ENCODE measurements at regions not wholly inside any gene's neighbourhood (a gene's known extent, or its start where the extent isn't known, plus 50 kb on each side); places are given as distances from the start of the nearest gene placed in this dataset.
"Not testable (repeated sequence)": the region's sequence is repeated elsewhere in the genome, so short reads cannot be mapped to it uniquely, and the experiment has no call there.

- DNase-seq (ENCODE audit: low read depth), result no peak
- Histone ChIP-seq H3K36me3 (ENCODE audit: control insufficient read depth, insufficient read depth, low read length, severe bottlenecking) (no peaks in the 10 kb centered on the region), H3K9me3 (ENCODE audit: control insufficient read depth, low read length) (no peaks in the 10 kb centered on the region), H3K4me1 (ENCODE audit: control insufficient read depth, insufficient read depth, low read length) (no peaks in the 10 kb centered on the region), H3K27me3 (replicated peaks; ENCODE audit: control insufficient read depth, insufficient read depth, low read length) (peaks cover 16% of the 10 kb centered on the region), H3K4me3 (ENCODE audit: low read length) (no peak overlapping the region), H3K9ac (ENCODE audit: low read length) (no peak overlapping the region)
Measured at GRCh38 chr11:34730544-34731295, 109.8 kb downstream of the EHF start.

GRCh38 chr11:34728609-34729008 lies 107.7 kb downstream of the EHF start:
- Histone ChIP-seq H3K27me3 (replicated peaks; ENCODE audit: control insufficient read depth, insufficient read depth, low read length) (peaks cover 8% of the 10 kb centered on the region), H3K4me3 (ENCODE audit: low read length) (no peak overlapping the region), H3K9ac (ENCODE audit: low read length) (no peak overlapping the region), H3K36me3 (ENCODE audit: control insufficient read depth, insufficient read depth, low read length, severe bottlenecking) (no peaks in the 10 kb centered on the region), H3K4me1 (ENCODE audit: control insufficient read depth, insufficient read depth, low read length) (no peaks in the 10 kb centered on the region), H3K9me3 (ENCODE audit: control insufficient read depth, low read length) (peaks cover 7% of the 10 kb centered on the region)
- no peak for DNase-seq (ENCODE audit: low read depth)

GRCh38 chr11:34727228-34727737 lies 106.4 kb downstream of the EHF start:
- H3K27me3 ChIP-seq (replicated peaks; ENCODE audit: control insufficient read depth, insufficient read depth, low read length), result peaks cover 4% of the 10 kb centered on the region
- no peaks in the 10 kb centered on the region for H3K36me3 ChIP-seq (ENCODE audit: control insufficient read depth, insufficient read depth, low read length, severe bottlenecking)
- no peak overlapping the region for H3K9ac ChIP-seq (ENCODE audit: low read length)
- H3K9me3 ChIP-seq (ENCODE audit: control insufficient read depth, low read length), result peaks cover 7% of the 10 kb centered on the region
- no peak overlapping the region for H3K4me3 ChIP-seq (ENCODE audit: low read length)
- DNase-seq (ENCODE audit: low read depth), result no peak
- H3K4me1 ChIP-seq (ENCODE audit: control insufficient read depth, insufficient read depth, low read length), result no peaks in the 10 kb centered on the region

GRCh38 chr11:34724973-34725372 lies 104.1 kb downstream of the EHF start:
- no peak for DNase-seq (ENCODE audit: low read depth)
- Histone ChIP-seq H3K4me3 (ENCODE audit: low read length) (no peak overlapping the region), H3K9me3 (ENCODE audit: control insufficient read depth, low read length) (peaks cover 7% of the 10 kb centered on the region), H3K4me1 (ENCODE audit: control insufficient read depth, insufficient read depth, low read length) (peaks cover 3% of the 10 kb centered on the region), H3K36me3 (ENCODE audit: control insufficient read depth, insufficient read depth, low read length, severe bottlenecking) (no peaks in the 10 kb centered on the region), H3K9ac (ENCODE audit: low read length) (no peak overlapping the region), H3K27me3 (replicated peaks; ENCODE audit: control insufficient read depth, insufficient read depth, low read length) (peaks cover 4% of the 10 kb centered on the region)

- no peaks in the 10 kb centered on the region for H3K36me3 ChIP-seq (ENCODE audit: control insufficient read depth, insufficient read depth, low read length, severe bottlenecking)
- DNase-seq (ENCODE audit: low read depth), result peak; percentile 4
- no peak overlapping the region for H3K9ac ChIP-seq (ENCODE audit: low read length)
- H3K4me1 ChIP-seq (ENCODE audit: control insufficient read depth, insufficient read depth, low read length), result peaks cover 3% of the 10 kb centered on the region
- no peak overlapping the region for H3K4me3 ChIP-seq (ENCODE audit: low read length)
- H3K9me3 ChIP-seq (ENCODE audit: control insufficient read depth, low read length), result peaks cover 7% of the 10 kb centered on the region
- peaks cover 4% of the 10 kb centered on the region for H3K27me3 ChIP-seq (replicated peaks; ENCODE audit: control insufficient read depth, insufficient read depth, low read length)
Measured at GRCh38 chr11:34721646-34722045, 100.8 kb downstream of the EHF start.

- no peak for DNase-seq (ENCODE audit: low read depth)
- H3K36me3 ChIP-seq (ENCODE audit: control insufficient read depth, insufficient read depth, low read length, severe bottlenecking), result no peaks in the 10 kb centered on the region
- H3K9ac ChIP-seq (ENCODE audit: low read length), result no peak overlapping the region
- peaks cover 4% of the 10 kb centered on the region for H3K27me3 ChIP-seq (replicated peaks; ENCODE audit: control insufficient read depth, insufficient read depth, low read length)
- H3K4me1 ChIP-seq (ENCODE audit: control insufficient read depth, insufficient read depth, low read length), result peaks cover 3% of the 10 kb centered on the region
- no peaks in the 10 kb centered on the region for H3K9me3 ChIP-seq (ENCODE audit: control insufficient read depth, low read length)
- H3K4me3 ChIP-seq (ENCODE audit: low read length), result no peak overlapping the region
Measured at GRCh38 chr11:34719303-34719848, 98.5 kb downstream of the EHF start.

- not testable (repeated sequence) for H3K4me3 ChIP-seq (ENCODE audit: low read length); H3K27me3 ChIP-seq (replicated peaks; ENCODE audit: control insufficient read depth, insufficient read depth, low read length); H3K36me3 ChIP-seq (ENCODE audit: control insufficient read depth, insufficient read depth, low read length, severe bottlenecking); H3K9ac ChIP-seq (ENCODE audit: low read length); H3K4me1 ChIP-seq (ENCODE audit: control insufficient read depth, insufficient read depth, low read length); DNase-seq (ENCODE audit: low read depth)
- peaks cover 41% of the 10 kb centered on the region for H3K9me3 ChIP-seq (ENCODE audit: control insufficient read depth, low read length)
Measured at GRCh38 chr11:34713631-34714030, 92.7 kb downstream of the EHF start.
